Astrocyte (in vitro differentiated cells and primary cell): ENCODE measurements at regions not wholly inside any gene's neighbourhood (a gene's known extent, or its start where the extent isn't known, plus 50 kb on each side); places are given as distances from the start of the nearest gene placed in this dataset.

Source experiments
- EZH2 ChIP-seq: IDR thresholded peaks from 2 replicates; pipeline ENCODE4 v1.6.1; 2012; ENCODE audit warnings: mild to moderate bottlenecking, low read length, inconsistent platforms; ENCODE audit not compliant: insufficient read depth
- TF ChIP-seq, protein P1 (sequence below): IDR thresholded peaks from 2 replicates; pipeline ENCODE4 v1.5.1; 2011; ENCODE audit warnings: low read depth, mild to moderate bottlenecking, inconsistent platforms, low read length, moderate library complexity; ENCODE audit not compliant: insufficient read depth

DNA sequence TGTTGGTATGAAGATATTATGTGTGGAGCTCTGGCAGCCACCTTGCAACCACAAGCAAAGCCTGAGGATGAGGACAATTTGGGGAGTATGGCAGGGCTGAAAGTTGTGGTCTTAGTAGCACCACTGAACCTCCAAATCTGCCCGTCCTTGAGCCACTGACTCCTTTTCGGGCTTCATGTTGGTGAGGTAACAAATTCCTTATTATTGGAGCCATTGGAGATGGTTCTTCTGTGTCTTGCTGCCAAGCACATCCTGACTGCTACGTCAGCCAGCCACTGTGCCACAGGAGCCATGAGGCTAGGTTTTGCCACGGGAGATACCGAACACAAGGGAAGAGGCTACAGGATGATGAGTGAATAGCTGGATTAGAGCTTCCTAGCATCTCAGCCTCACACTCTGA, 201.6 kb downstream of the BMP7 start:
- TF ChIP-seq, protein P1, sequence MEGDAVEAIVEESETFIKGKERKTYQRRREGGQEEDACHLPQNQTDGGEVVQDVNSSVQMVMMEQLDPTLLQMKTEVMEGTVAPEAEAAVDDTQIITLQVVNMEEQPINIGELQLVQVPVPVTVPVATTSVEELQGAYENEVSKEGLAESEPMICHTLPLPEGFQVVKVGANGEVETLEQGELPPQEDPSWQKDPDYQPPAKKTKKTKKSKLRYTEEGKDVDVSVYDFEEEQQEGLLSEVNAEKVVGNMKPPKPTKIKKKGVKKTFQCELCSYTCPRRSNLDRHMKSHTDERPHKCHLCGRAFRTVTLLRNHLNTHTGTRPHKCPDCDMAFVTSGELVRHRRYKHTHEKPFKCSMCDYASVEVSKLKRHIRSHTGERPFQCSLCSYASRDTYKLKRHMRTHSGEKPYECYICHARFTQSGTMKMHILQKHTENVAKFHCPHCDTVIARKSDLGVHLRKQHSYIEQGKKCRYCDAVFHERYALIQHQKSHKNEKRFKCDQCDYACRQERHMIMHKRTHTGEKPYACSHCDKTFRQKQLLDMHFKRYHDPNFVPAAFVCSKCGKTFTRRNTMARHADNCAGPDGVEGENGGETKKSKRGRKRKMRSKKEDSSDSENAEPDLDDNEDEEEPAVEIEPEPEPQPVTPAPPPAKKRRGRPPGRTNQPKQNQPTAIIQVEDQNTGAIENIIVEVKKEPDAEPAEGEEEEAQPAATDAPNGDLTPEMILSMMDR = no peak
- no peak for TF ChIP-seq EZH2
